CD4-positive, alpha-beta T cell treated with Interleukin-1 beta for 1 hour (primary cell): ENCODE measurements at regions not wholly inside any gene's neighbourhood (a gene's known extent, or its start where the extent isn't known, plus 50 kb on each side); places are given as distances from the start of the nearest gene placed in this dataset.
"Not testable (repeated sequence)": the region's sequence is repeated elsewhere in the genome, so short reads cannot be mapped to it uniquely, and the experiment has no call there.

Experiments
- DNase-seq, 2 donors: peaks; one replicate each; pipeline ENCODE4 v3.0.0-alpha.2; 2020 to 2022

DNA sequence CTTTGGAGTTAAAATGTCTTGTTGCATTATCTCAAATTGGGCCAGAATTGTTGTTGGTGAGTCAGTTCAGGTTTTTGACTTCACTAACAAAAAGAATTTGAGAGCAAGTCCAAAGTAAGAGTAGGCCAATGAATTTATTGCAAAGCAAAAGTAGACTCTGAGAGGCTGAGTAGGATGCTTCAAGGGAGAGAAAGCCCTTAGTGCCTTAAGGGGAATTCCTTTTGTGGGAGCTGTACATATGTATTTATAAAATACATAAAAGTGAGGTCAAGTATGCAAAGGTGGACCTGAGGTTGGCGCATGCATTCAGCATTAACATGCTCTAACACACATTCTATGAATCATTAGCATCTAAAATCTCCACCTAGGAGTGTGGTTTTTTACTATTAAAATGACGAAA lies 565.4 kb downstream of the GRXCR1 start:
- no peak for DNase-seq

DNA sequence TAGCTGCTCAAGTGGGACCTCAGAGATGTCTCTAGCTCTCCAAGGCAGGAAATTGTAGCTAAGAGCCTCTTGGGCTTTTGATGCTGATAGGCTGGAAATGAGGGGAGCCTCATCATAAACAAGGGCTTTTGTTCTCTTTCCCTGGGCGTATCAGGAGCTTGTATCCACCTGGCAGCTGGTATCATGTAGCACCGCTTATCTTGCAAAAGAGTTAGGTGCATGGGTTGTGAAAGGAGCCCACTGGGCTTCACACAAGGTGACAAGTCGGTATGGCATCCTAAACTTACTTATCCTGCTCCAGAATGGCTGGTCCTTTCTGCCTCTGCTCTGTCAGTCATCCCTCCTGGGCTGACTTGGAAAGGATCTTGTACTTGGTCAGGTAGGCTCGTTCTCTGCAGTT lies 565.8 kb downstream of the GRXCR1 start:
- DNase-seq: no peak

DNA sequence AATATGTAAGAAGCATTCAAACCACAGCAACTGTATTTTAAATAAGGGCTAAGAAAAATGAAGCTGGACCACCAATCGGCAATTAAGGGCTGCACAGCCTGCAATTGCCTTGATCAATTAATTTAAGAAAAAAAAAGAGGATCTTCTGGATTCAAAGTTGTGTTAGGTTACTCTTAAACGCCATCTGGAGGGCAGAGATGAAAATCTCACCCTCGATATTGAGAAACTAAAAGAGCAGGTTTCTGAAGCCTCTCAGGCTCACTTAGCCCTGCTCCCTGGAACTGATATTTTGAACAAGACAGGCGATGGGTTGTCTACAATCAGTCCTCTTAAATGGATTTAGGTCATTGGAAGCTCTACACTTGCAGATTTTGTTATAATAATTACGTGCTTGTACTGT lies 579.4 kb downstream of the GRXCR1 start:
- DNase-seq: no peak

DNA sequence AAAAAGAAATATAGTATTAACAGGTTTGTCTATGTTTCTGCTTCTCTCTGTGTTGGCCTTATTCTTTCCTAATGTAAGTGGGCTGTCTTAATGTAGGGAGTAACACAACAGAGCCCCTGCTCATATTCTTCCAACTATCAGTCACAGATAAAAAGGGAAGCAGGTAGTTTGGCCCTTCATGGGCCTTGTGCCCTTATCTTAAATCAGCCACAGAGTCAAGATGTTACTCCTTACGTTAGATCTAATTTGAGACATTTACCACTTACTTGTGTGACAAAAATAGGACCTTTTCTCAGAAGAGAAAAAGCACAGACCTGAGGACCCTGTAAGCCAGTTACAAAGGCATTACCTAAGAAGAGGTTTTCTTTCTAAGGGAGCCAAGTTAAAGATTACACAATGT lies 589.0 kb downstream of the GRXCR1 start:
- DNase-seq: no peak

DNA sequence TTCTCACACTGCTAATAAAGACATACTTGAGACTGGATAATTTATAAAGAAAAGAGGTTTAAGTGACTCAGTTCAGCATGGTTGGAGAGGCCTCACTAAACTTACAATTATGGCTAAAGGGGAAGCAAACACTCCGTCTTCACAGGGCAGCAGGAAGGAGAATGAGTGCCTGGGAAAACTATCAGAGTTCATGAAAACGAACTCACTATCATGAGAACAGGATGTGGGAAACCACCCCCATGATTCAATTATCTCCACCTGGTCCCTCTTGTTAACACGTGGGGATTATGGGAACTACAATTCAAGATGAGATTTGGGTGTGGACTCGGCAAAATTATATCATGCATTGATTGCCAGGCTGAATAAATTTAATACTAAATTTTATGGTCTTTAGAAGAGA lies 592.7 kb downstream of the GRXCR1 start:
- DNase-seq: no peak

DNA sequence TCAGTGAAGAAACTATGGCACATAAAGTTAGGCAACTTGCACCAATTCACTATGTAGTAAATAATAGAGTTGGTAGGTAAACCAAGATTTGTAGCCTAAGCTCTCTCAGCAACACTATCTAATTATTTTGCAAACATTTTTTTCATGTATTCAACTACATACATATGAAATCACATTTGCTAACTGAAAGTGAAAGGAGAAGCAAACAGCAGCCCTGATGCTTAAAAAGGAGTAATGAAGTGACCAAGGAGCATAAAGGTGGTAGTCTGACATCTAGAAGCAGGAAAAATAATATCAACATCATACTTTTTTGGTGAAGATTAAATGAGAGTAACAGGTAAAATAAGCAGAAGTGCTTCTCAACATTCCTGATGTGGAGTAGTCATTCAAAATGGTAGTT lies 603.7 kb downstream of the GRXCR1 start:
- DNase-seq: no peak

DNA sequence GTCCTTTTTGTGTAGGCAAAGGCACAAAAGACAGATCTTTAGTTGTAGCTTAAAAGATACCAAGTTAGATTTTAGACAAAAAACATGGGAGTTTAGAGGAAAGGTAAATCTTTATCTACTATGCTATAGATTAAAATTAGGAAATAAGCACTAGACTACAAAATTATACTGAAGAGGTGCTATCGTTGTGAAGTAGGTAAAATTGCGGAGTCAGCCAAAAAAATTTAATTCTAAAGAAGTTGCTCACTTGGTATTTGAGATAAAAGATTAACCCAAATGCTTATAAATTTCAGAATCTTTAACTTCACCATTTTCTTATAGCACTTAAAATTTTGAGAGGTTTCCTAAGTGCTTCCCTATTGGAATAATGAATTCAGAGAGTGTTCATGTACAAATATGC lies 604.1 kb downstream of the GRXCR1 start:
- no peak for DNase-seq

DNA sequence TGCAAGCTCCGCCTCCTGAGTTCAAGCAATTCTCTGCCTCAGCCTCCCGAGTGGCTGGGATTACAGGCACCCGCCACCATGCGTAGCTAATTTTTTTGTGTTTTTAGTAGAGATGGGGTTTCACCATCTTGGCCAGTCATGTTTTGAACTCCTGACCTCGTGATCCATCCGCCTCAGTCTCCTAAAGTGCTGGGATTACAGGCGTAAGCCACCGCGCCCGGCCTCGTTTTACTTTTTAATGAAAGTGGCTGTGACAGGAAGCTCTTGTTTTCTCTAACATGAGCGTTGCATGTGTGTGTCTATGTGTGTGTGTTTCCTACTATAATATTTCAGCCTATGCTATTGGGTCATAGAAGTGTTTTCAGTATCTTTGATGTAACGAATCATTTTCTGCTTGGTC lies 613.3 kb downstream of the GRXCR1 start:
- not testable (repeated sequence) for DNase-seq

DNA sequence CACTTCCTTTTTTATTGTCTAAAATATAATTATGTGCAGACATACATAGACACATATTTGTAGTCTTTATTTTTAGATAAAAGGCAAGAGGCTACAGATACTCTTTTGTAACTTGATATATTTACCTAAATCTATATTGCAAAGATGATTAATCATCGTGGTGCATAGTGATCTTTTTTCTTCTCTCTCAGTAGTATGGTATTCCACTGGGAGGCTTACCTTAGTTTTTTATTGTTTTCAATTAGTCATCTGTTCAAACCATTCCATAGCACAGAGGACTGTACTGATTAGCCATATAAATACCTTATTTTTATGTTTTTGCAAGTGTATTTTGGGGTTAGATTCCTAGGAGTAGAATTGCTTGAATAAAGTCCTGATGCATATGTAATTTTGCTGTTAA lies 619.7 kb downstream of the GRXCR1 start:
- DNase-seq: no peak

DNA sequence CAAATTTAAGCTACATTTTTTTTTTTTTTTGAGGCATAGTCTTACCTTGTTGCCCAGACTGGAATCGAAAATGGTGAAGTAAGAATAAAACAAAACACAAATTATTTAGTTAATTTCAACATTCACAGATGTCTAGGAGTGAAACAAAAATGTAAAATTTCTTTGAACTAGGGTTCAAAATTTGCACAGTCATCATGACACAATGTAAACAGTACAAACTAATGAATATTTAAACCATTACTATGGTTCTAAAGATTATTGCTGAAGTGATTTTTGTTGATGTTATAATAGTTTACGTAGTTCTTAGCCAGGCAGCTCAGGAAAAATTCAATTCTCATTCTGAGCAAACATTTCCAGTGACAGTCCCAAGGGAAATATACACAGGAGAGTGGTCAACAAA lies 633.1 kb downstream of the GRXCR1 start:
- no peak for DNase-seq

DNA sequence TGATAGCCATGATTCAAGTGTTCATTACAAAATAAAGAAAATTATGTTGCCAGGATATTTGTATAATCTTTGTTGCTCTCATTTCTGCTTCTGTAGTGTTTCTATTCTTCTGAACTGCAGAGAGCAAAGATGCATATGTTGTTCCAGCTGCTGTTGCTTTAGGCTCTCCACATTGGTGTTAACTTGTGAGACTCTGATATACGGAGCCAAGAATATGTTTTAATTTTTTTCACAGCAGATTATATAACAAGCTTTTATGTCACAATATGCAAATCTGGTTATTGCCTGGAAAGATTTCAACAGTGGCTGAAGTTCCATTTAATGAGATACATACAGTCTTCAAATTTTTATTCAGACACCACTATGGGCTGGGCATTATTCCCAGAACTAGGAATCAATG lies 655.0 kb downstream of the GRXCR1 start:
- DNase-seq: no peak

DNA sequence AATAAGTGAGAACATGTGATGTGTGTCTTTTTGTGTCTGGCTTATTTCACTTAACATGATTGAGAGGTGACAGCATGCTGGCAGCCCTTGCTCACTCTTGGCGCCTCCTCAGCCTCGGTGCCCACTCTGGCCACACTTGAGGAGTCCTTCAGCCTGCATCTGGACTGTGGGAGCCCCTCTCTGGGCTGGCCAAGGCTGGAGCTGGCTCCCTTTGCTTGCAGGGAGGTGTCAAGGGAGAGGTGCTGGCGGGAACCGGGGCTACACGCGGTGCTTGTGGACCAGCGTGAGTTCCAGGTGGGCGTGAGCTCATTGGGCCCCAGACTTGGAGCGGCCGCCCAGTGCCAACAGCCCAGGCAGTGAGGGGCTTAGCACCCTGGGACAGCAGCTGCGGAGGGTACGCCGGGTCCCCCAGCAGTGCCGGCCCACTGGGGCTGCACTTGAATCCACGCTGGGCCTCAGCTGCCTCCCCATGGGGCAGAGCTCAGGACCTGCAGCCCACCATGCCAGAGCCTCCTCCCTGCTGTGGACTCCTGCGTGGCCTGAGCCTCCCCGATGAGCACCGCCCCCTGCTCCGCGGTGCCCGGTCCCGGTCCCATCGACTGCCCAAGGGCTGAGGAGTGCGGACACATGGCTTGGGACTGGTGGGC lies 658.6 kb downstream of the GRXCR1 start:
- DNase-seq: no peak

DNA sequence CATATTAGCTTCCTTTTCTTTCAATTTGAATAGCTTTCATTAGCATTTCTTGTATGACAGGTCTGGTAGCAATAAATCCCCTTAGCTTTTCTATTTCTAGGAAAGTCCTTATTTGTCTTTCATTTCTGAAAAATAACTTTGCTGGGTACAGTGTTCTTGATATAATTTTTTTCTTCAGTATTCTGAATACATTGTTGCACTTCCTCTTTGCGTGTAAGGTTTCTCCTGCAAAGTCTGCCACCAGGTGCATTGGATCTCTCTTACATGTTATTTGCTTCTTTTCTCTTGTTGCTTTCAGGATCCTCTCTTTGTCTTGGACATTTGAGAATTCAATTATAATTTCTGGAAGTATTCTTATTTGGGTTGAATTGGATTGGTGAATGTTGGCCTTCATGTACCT lies 663.7 kb downstream of the GRXCR1 start:
- no peak for DNase-seq

DNA sequence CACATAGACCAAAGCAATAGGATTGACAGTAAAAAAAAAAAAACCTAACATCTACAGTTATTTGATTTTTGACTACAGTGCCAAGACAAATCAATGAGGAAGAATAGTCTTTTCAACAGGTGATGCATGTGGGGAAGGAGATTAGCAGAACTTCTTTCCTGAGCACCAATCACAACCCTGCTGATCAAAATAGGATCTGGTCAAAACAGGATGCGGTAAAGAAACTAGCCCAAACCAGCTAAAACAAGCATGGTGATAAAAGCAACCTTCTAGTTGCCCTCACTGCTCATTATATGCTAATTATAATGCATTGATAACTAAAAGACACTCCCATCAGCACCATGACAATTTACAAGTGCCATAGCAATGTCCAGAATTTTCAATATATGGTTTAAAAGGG lies 667.5 kb downstream of the GRXCR1 start:
- no peak for DNase-seq

DNA sequence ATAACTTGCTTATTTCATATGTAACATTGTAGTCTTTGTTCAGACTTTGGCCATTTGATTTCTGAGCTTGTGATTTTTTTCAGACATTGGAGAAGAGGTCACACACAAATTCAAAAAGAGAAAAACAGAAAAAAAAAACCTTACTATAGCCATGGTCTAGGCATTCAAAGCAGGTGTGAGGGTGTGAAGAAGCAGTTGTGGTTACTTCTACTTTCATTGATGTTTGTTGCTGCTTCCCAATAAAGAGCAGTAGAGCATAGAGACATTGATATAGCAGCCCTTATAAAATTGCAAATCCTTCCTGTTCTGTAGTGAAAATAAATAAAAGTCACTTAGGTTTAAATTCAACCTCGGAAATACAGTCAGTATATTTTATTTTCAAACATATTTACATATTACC lies 671.6 kb downstream of the GRXCR1 start:
- DNase-seq: no peak

DNA sequence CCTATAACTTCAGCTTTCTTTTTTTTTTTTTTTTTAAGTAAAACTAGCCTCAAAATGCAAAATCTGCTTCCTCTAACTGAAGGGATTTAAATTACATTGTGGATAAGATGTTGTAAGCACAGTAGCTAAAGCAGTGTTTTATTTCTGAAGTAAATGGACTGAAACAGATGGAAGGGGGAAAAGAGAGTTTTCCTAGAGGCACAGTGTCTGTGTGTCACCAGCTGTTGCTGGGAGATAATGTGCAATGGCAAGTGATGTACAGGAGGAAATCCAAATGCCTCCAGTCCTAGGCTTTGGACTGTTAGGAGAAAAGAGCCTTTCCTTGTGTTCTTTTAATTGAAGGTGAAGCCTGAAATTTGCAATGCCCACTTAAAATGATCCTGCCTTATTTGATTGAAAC lies 672.1 kb downstream of the GRXCR1 start:
- DNase-seq: no peak

DNA sequence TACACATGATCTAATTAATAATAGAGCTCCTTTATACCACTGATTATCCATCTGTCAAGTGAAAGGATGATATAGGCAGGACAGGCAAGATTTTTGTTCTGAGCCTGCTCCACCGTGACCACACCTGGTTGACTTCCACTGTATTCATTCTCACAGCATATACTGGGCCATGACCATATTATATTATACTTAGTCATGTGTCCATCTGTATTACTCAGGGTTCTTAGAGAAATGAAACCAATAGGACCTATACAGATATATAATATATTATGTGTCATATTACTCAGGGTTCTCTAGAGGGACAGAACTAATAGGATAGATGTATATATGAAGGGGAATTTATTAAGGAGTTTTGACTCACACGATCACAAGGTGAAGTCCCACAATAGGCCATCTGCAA lies 675.1 kb downstream of the GRXCR1 start:
- no peak for DNase-seq

DNA sequence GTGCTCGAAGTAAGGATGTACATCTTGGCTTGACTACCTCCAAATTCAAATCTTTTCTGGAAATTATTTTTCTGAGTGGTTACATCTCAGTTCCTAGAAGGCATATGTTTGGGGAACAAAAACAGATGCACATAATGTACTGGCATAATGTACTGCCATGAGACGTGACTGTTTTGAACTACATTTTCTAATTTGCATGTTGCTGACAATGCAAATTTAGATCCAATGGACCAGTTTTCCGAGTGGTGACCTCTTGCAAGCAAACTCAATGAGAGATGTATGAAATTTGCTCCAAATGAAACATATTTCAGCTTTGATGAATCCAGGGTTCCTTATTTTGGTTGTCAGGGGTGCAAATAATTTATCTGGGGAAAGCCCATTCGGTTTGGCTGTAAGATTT lies 694.3 kb downstream of the GRXCR1 start:
- no peak for DNase-seq

DNA sequence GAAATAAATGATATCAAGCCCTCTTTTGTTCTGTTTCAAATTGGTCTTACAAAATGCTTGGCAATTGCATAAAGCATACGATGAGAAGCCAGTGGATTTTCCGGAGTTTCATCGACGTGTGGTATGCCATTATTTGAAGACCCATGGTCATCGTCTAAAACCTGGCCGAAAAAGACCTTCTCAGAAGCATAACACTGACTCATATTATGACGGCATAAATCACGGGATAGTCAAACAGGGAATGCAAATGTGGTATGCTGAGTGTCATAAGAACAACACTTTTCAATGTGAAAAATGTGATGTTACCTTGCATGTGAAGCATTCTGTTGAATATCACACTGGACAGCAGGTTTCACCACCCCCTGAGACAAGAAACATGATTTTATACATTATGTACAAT lies 695.2 kb downstream of the GRXCR1 start:
- DNase-seq: no peak

DNA sequence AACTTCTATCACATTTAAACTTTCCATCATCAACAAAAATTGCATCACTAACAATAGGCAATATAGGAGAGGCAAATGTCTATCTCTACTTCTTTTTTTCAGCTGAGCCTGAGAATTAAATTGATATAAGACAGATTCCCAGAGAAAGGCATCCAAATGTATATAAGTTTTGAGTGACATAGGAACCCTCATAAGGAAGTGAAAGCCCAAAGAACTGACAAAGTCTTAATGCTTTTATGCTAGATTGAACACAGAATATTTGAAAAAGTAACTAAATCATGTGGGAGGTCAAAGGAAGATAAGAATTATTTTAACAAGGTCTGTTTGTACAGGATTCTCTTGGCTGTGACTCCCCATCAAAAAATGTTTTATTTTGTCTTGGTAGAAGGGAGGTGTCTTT lies 714.9 kb downstream of the GRXCR1 start:
- no peak for DNase-seq

DNA sequence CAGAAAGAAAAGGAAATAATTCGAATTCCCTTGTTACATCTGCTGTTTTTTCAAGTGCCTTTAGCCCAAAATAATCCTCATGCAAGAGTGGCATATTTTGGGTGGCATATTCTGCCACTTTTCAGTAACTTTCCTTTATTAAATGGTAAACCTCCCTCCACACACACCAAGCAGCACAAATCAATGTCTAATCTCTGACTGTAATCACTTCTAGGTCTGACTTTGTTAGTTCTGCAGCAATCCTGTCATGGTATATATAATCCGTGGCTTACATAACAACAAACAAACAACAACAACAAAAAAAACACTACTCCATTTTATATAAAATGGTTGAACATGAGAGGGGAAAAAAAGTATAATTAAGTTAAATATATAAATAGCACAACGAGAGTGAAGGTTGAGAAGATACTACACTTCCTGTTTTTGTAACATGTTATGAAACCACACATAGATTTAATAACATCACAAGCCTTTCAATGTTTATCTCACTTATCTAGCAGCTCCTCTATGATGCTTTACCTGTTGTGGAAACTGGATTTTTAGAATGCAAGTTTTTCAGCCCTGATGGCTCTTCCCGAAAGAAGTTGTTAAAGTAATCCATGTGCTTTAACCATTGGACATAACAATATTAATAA lies 715.4 kb downstream of the GRXCR1 start:
- DNase-seq: no peak

DNA sequence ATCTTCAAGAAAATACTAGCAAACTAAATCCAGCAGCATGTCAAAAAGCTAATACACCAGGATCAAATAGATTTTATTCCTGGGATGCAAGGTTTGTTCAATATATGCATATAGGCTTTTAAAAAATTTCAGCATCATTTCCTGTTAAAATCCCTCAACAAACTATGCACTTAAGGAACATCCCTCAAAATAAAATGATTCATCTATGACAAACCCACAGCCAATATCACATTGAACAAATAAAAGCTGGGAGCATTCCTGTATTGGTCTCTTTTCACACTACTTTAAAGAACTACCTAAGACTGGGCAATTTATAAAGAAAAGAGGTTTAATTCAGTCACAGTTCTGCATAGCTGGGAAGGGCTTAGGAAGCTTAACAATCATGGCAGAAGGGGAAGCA lies 726.7 kb downstream of the GRXCR1 start:
- no peak for DNase-seq

DNA sequence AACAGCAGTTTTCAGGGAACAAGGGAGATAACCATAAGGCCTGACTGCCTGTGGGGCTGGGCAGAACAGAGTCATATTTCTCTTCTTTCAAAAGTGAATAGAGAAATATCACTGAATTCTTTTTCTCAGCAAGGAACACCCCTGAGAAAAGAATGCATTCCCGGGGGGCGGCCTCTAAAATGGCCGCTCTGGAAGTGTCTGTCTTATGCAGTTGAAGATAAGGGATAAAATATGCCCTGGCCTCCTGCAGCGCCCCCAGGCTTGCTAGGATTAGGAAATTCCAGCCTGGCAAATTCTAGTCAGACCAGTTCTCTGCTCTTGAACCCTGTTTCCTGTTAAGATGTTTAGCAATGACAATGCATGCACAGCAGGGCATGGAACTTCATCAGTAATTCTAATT lies 745.4 kb downstream of the GRXCR1 start:
- not testable (repeated sequence) for DNase-seq

DNA sequence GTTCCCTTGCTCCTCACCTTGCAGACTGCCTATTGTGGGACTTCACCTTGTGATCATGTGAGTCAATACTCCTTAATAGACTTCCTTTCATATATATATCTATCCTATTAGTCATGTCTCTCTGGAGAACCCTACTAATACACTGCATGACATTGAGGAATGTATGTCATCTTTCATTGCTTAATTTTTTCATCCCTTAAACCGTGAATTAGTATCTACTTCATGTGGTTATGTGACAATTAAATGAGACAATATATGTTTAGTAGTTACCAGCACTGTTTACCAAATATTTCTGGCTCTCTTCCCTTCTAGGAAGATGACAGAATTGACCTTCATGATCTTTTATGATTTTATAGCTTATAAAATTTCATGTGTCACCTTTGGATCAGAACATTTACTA lies 759.5 kb downstream of the GRXCR1 start:
- DNase-seq: no peak

DNA sequence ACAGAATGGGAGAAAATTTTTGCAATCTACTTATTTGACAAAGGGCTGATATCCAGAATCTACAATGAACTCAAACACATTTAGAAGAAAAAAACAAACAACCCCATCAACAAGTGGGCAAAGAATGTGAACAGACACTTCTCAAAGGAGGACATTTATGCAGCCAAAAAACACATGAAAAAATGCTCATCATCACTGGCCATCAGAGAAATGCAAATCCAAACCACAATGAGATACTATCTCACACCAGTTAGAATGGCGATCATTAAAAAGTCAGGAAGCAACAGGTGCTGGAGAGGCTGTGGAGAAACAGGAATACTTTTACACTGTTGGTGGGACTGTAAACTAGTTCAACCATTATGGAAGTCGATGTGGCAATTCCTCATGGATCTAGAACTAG lies 767.0 kb downstream of the GRXCR1 start:
- DNase-seq: not testable (repeated sequence)
